Pancreas (tissue), 10 donors: ENCODE measurements at regions not wholly inside any gene's neighbourhood (a gene's known extent, or its start where the extent isn't known, plus 50 kb on each side); places are given as distances from the start of the nearest gene placed in this dataset.
"Not testable (repeated sequence)": the region's sequence is repeated elsewhere in the genome, so short reads cannot be mapped to it uniquely, and the experiment has no call there.

ENCODE experiments used
- ATAC-seq, 4 donors: fragments of 200-7000 bp; cut with Tn5 transposase; one replicate each; pipeline versions ENCODE4 v1.8.0 to v1.9.1; 2020; ENCODE audit warnings: mild to moderate bottlenecking in 4 of 4, moderate library complexity in 4 of 4
- DNase-seq, 6 donors: peaks; one replicate each; pipeline ENCODE4 v3.0.0-alpha.2; 2020
- FAIRE-seq: peaks from 2 replicates; lab custom pipeline; 2012; peaks lifted over from hg19 to GRCh38; lab: Jason Lieb, UNC
- H3K27ac ChIP-seq, 4 donors: fragments of 200-600 bp; sonication (generic); 1 replicate in 3 of 4; 2 replicates in 1 of 4; pipeline versions ENCODE4 v1.5.0 to v1.8.0; 2020
- H3K27me3 ChIP-seq, 4 donors: fragments of 200-600 bp; one replicate each; pipeline ENCODE4 v1.8.0; 2021
- H3K36me3 ChIP-seq, 3 donors: fragments of 200-600 bp; sonication (generic) in 1 of 3; one replicate each; pipeline versions ENCODE4 v1.5.0 to v1.8.0; 2020 to 2021
- H3K4me1 ChIP-seq, 3 donors: fragments of 200-600 bp; one replicate each; pipeline ENCODE4 v1.8.0; 2021
- H3K4me3 ChIP-seq, 4 donors: fragments of 200-600 bp; sonication (generic) in 2 of 4; one replicate each; pipeline versions ENCODE4 v1.5.0 to v1.8.0; 2020 to 2021
- H3K9me3 ChIP-seq, 4 donors: fragments of 200-600 bp; one replicate each; pipeline ENCODE4 v1.8.0; 2021
- CTCF ChIP-seq, 4 donors: fragments of 200-600 bp; sonication (generic) in 3 of 4; IDR thresholded peaks; one replicate each; pipeline versions ENCODE4 v1.5.0 to v1.8.0; 2021; ENCODE audit warnings: antibody characterized with exemption in 4 of 4
- WGBS, 2 donors: extraction: QIAGEN DNeasy Blood & Tissue Kit; methylation state at CpG; one replicate each; pipeline ENCODE4 v1.1.7; 2013; 5-methylcytosine and 5-hydroxymethylcytosine counted together
- intact Hi-C, 3 donors: fragments of 100-400 bp; cut with DNase I; formaldehyde crosslinking; loops; one replicate each; pipeline versions ENCODE4 v1.11.1 to v1.14.2; 2022
- donor health status: healthy with polysubstance abuse.
- donor health status: DM: no; HTN: no; CAD: no; lungs with moderate emphysema.
- donor health status: DM: no; HTN: no; CAD: no.
- donor health status: control.
- donor health status: control.
- donor health status: Bipolar disorder and iron deficiency.
- donor health status: DM: yes; HTN: yes; CAD: no.
- donor health status: DM: no; HTN: no; CAD: no.
- donor health status: DM: no; HTN: no; CAD: no.
- donor health status: DM: yes; HTN: yes; CAD: no.

- intact Hi-C loops = no loop called here
- H3K27ac ChIP-seq = no peak overlapping the region
- no peak for TF ChIP-seq CTCF (IDR thresholded peaks at IDR 0.05)
- H3K36me3 ChIP-seq = no peaks in the 10 kb centered on the region
- DNase-seq (no peak), FAIRE-seq (no peak), ATAC-seq (no peak)
- no peaks in the 10 kb centered on the region for H3K27me3 ChIP-seq
- no peak overlapping the region for H3K4me3 ChIP-seq
- H3K4me1 ChIP-seq = no peaks in the 10 kb centered on the region
- 19 to 30% methylated on average over 6 of the region's 6 CpGs for WGBS, 2 donors
- H3K9me3 ChIP-seq = no peaks in the 10 kb centered on the region
Measured at GRCh38 chr18:27540111-27540510, 355.0 kb upstream of the CHST9 start.

GRCh38 chr18:27528925-27529521 lies 343.9 kb upstream of the CHST9 start:
- H3K36me3 ChIP-seq = no peaks in the 10 kb centered on the region
- no peak overlapping the region for H3K4me3 ChIP-seq
- H3K27me3 ChIP-seq = no peaks in the 10 kb centered on the region
- DNase-seq (no peak), FAIRE-seq (no peak), ATAC-seq (no peak)
- WGBS, 2 donors = 50 to 54% methylated on average over 2 of the region's 2 CpGs
- H3K4me1 ChIP-seq = no peaks in the 10 kb centered on the region
- H3K27ac ChIP-seq = no peak overlapping the region
- intact Hi-C loops = no loop called here
- no peaks in the 10 kb centered on the region for H3K9me3 ChIP-seq
- no peak for TF ChIP-seq CTCF (IDR thresholded peaks at IDR 0.05)

GRCh38 chr18:27527856-27528255 lies 342.7 kb upstream of the CHST9 start:
- Histone ChIP-seq H3K36me3 (no peaks in the 10 kb centered on the region), H3K27me3 (no peaks in the 10 kb centered on the region), H3K4me1 (no peaks in the 10 kb centered on the region), H3K4me3 (no peak overlapping the region), H3K9me3 (no peaks in the 10 kb centered on the region), H3K27ac (no peak overlapping the region)
- DNase-seq (no peak), ATAC-seq (no peak), FAIRE-seq (no peak)
- WGBS, 2 donors = 48 to 52% methylated on average over 3 of the region's 3 CpGs
- intact Hi-C loops = no loop called here
- TF ChIP-seq CTCF (IDR thresholded peaks at IDR 0.05) = no peak

- intact Hi-C loops = no loop called here
- Histone ChIP-seq H3K36me3 (no peaks in the 10 kb centered on the region), H3K4me1 (no peaks in the 10 kb centered on the region), H3K27me3 (no peaks in the 10 kb centered on the region), H3K4me3 (no peak overlapping the region), H3K9me3 (no peaks in the 10 kb centered on the region), H3K27ac (no peak overlapping the region)
- TF ChIP-seq CTCF (IDR thresholded peaks at IDR 0.05) = no peak
- DNase-seq = no peak
- 62 to 63% methylated on average over 2 of the region's 2 CpGs for whole genome bisulfite sequencing, 2 donors
- no peak for FAIRE-seq
- ATAC-seq = no peak
Measured at GRCh38 chr18:27520401-27520800, 335.3 kb upstream of the CHST9 start.

- H3K27me3 ChIP-seq, H3K9me3 ChIP-seq, ATAC-seq, intact Hi-C loops, H3K4me3 ChIP-seq, FAIRE-seq, H3K36me3 ChIP-seq, H3K27ac ChIP-seq, H3K4me1 ChIP-seq, DNase-seq: not testable (repeated sequence)
- 74 to 84% methylated on average over 20 to 21 of the region's 21 CpGs for WGBS, 2 donors
Measured at GRCh38 chr18:27510036-27510633, 325.0 kb upstream of the CHST9 start.
